Kidney epithelial cell (primary cell): ENCODE measurements at regions not wholly inside any gene's neighbourhood (a gene's known extent, or its start where the extent isn't known, plus 50 kb on each side); places are given as distances from the start of the nearest gene placed in this dataset.

Experiments used
- DNase-seq: peaks from one replicate; pipeline ENCODE4 v3.0.0-alpha.2; 2010; ENCODE audit warnings: low read depth
- H3K27me3 ChIP-seq: 2 replicates; pipeline ENCODE4 v1.6.0; 2011; ENCODE audit warnings: low read length; ENCODE audit not compliant: control insufficient read depth, insufficient read depth
- H3K36me3 ChIP-seq: 2 replicates; pipeline ENCODE4 v1.5.1; 2011; ENCODE audit warnings: low read length; ENCODE audit not compliant: control insufficient read depth, insufficient read depth
- H3K4me3 ChIP-seq: 2 replicates; pipeline ENCODE4 v1.5.1; 2011; ENCODE audit warnings: low read depth, mild to moderate bottlenecking, control low read depth, low read length
- CTCF ChIP-seq: IDR thresholded peaks from 2 replicates; pipeline ENCODE4 v1.5.1; 2011; ENCODE audit warnings: mild to moderate bottlenecking, moderate library complexity, low read length, control low read depth, inconsistent platforms; ENCODE audit not compliant: insufficient read depth, poor library complexity, severe bottlenecking

GRCh38 chr22:49589301-49589700 lies 238.4 kb downstream of the BRD1 start:
- TF ChIP-seq CTCF = no peak
- Histone ChIP-seq H3K36me3 (no peaks in the 10 kb centered on the region), H3K4me3 (no peak overlapping the region), H3K27me3 (no peaks in the 10 kb centered on the region)
- DNase-seq = no peak

- Histone ChIP-seq H3K36me3 (no peaks in the 10 kb centered on the region), H3K4me3 (no peak overlapping the region), H3K27me3 (no peaks in the 10 kb centered on the region)
- TF ChIP-seq CTCF = no peak
- DNase-seq = no peak
Measured at GRCh38 chr22:49588739-49589138, 238.9 kb downstream of the BRD1 start.

GRCh38 chr22:49587987-49588386 lies 239.7 kb downstream of the BRD1 start:
- H3K36me3 ChIP-seq = no peaks in the 10 kb centered on the region
- H3K27me3 ChIP-seq = no peaks in the 10 kb centered on the region
- DNase-seq = no peak
- no peak overlapping the region for H3K4me3 ChIP-seq
- TF ChIP-seq CTCF = no peak

- DNase-seq = no peak
- no peak for TF ChIP-seq CTCF
Measured at GRCh38 chr22:49587421-49587820, 240.3 kb downstream of the BRD1 start.

GRCh38 chr22:49586873-49587272 lies 240.8 kb downstream of the BRD1 start:
- no peaks in the 10 kb centered on the region for H3K27me3 ChIP-seq
- no peak for DNase-seq
- H3K4me3 ChIP-seq = no peak overlapping the region
- TF ChIP-seq CTCF = no peak
- no peaks in the 10 kb centered on the region for H3K36me3 ChIP-seq

More at GRCh38 chr22:49587421-49587820, 240.3 kb downstream of the BRD1 start:
- no peaks in the 10 kb centered on the region for H3K36me3 ChIP-seq
- H3K27me3 ChIP-seq = no peaks in the 10 kb centered on the region
- H3K4me3 ChIP-seq = no peak overlapping the region

GRCh38 chr22:49586244-49586748 lies 241.4 kb downstream of the BRD1 start:
- H3K36me3 ChIP-seq = no peaks in the 10 kb centered on the region
- no peak for DNase-seq
- H3K27me3 ChIP-seq = no peaks in the 10 kb centered on the region
- H3K4me3 ChIP-seq = no peak overlapping the region
- no peak for TF ChIP-seq CTCF
